HEK293 (cell line): ENCODE measurements at regions not wholly inside any gene's neighbourhood (a gene's known extent, or its start where the extent isn't known, plus 50 kb on each side); places are given as distances from the start of the nearest gene placed in this dataset.

Source experiments
- CTCF ChIA-PET: fragments of 350-600 bp; formaldehyde crosslinking; extraction: SDS; loops from one replicate; lab custom pipeline; 2021; ENCODE audit warnings: antibody characterized with exemption; lab: Yijun Ruan, JAX
- POLR2A ChIA-PET: fragments of 300-600 bp; formaldehyde crosslinking; extraction: SDS; loops from one replicate; lab custom pipeline; 2020; ENCODE audit warnings: antibody characterized with exemption, inconsistent platforms; lab: Yijun Ruan, JAX
- H3K27ac ChIP-seq: fragments of 200-500 bp; sonication (Bioruptor generic); 2 replicates; pipeline ENCODE4 v1.5.1; 2014; ENCODE audit warnings: low read depth, low read length, control low read depth, inconsistent platforms; ENCODE audit errors: extremely low read depth
- H3K36me3 ChIP-seq, 2 experiments: fragments of 200-500 bp in 1 of 2; sonication (Bioruptor generic) in 1 of 2; 1 replicate in 1 of 2; 2 replicates in 1 of 2; pipeline ENCODE4 v1.5.1; 2014 to 2017; ENCODE audit warnings: inconsistent platforms in 2 of 2, low read length in 2 of 2; ENCODE audit not compliant: control insufficient read depth in 2 of 2, insufficient read depth in 1 of 2
- H3K4me1 ChIP-seq: fragments of 200-500 bp; sonication (Bioruptor generic); 2 replicates; pipeline ENCODE4 v1.5.1; 2014; ENCODE audit warnings: mild to moderate bottlenecking, low read length, inconsistent platforms; ENCODE audit not compliant: control insufficient read depth, insufficient read depth
- H3K4me3 ChIP-seq: 2 replicates; pipeline ENCODE4 v1.5.1; 2011; ENCODE audit warnings: low read depth, mild to moderate bottlenecking, control low read depth, low read length, moderate library complexity
- H3K9me3 ChIP-seq: fragments of 200-500 bp; sonication (Bioruptor generic); 2 replicates; pipeline ENCODE4 v1.5.1; 2014; ENCODE audit warnings: low read depth, low read length, inconsistent platforms; ENCODE audit not compliant: control insufficient read depth, insufficient read depth
- GLI2 ChIP-seq: fragments of 450-650 bp; formaldehyde crosslinking; IDR thresholded peaks from 2 replicates; pipeline ENCODE4; 2017; ENCODE audit warnings: missing biosample characterization, missing genetic modification characterization, low read depth, borderline replicate concordance
- KLF10 ChIP-seq: fragments of 450-650 bp; IDR thresholded peaks from 2 replicates; pipeline ENCODE4 v1.5.1; 2018; ENCODE audit warnings: missing biosample characterization, mild to moderate bottlenecking, missing genetic modification characterization
- KLF16 ChIP-seq: fragments of 450-650 bp; formaldehyde crosslinking; IDR thresholded peaks from 2 replicates; pipeline ENCODE4 v1.5.1; 2017; ENCODE audit warnings: missing biosample characterization, missing genetic modification characterization
- KLF8 ChIP-seq: fragments of 450-650 bp; formaldehyde crosslinking; IDR thresholded peaks from 2 replicates; pipeline ENCODE4 v1.5.1; 2016; ENCODE audit warnings: missing biosample characterization, missing genetic modification characterization
- MZF1 ChIP-seq: fragments of 450-650 bp; formaldehyde crosslinking; IDR thresholded peaks from 2 replicates; pipeline ENCODE4 v1.5.1; 2017; ENCODE audit warnings: missing biosample characterization, missing genetic modification characterization, borderline replicate concordance
- RBAK ChIP-seq: fragments of 450-650 bp; formaldehyde crosslinking; IDR thresholded peaks from 2 replicates; pipeline ENCODE4 v1.5.1; 2016; ENCODE audit warnings: missing biosample characterization, missing genetic modification characterization
- SETDB1 ChIP-seq: IDR thresholded peaks from one replicate; pipeline ENCODE4 v1.6.1; 2017; ENCODE audit warnings: mild to moderate bottlenecking, low read length, moderate library complexity, mixed read lengths; ENCODE audit not compliant: insufficient read length
- YY1 ChIP-seq: fragments of 450-650 bp; formaldehyde crosslinking; IDR thresholded peaks from 2 replicates; pipeline ENCODE4 v1.5.1; 2018; ENCODE audit warnings: missing biosample characterization, missing genetic modification characterization
- ZNF169 ChIP-seq: fragments of 450-650 bp; formaldehyde crosslinking; IDR thresholded peaks from 2 replicates; pipeline ENCODE4 v1.5.1; 2016; ENCODE audit warnings: missing biosample characterization, missing genetic modification characterization
- ZNF354C ChIP-seq: fragments of 450-650 bp; formaldehyde crosslinking; IDR thresholded peaks from 2 replicates; pipeline ENCODE4 v1.5.1; 2016; ENCODE audit warnings: missing biosample characterization, missing genetic modification characterization, low read depth, borderline replicate concordance
- ZNF404 ChIP-seq: fragments of 450-650 bp; formaldehyde crosslinking; IDR thresholded peaks from 2 replicates; pipeline ENCODE4 v1.5.1; 2017; ENCODE audit warnings: missing biosample characterization, missing genetic modification characterization
- ZNF561 ChIP-seq: fragments of 450-650 bp; IDR thresholded peaks from 2 replicates; pipeline ENCODE4 v1.5.1; 2018; ENCODE audit warnings: missing biosample characterization, missing genetic modification characterization, borderline replicate concordance
- ZNF585B ChIP-seq: fragments of 450-650 bp; formaldehyde crosslinking; IDR thresholded peaks from 2 replicates; pipeline ENCODE4 v1.5.1; 2016; ENCODE audit warnings: missing biosample characterization, missing genetic modification characterization
- ZNF670 ChIP-seq: fragments of 450-650 bp; formaldehyde crosslinking; IDR thresholded peaks from 2 replicates; pipeline ENCODE4 v1.5.1; 2016; ENCODE audit warnings: missing biosample characterization, missing genetic modification characterization, low read depth
- ZNF76 ChIP-seq: fragments of 450-650 bp; formaldehyde crosslinking; IDR thresholded peaks from 2 replicates; pipeline ENCODE4; 2016; ENCODE audit warnings: low read depth, missing biosample characterization, missing genetic modification characterization, borderline replicate concordance
- ZSCAN30 ChIP-seq: fragments of 450-650 bp; IDR thresholded peaks from 2 replicates; pipeline ENCODE4 v1.5.1; 2018; ENCODE audit warnings: missing biosample characterization, mild to moderate bottlenecking, missing genetic modification characterization, moderate library complexity
- TF ChIP-seq, protein P1 (sequence below): fragments of 450-650 bp; formaldehyde crosslinking; conservative IDR thresholded peaks from 2 replicates; pipeline ENCODE4 v1.5.1; 2016; ENCODE audit warnings: low read depth, missing biosample characterization, missing genetic modification characterization
- TF ChIP-seq, protein P2 (sequence below): fragments of 450-650 bp; formaldehyde crosslinking; IDR thresholded peaks from 2 replicates; pipeline ENCODE4 v1.5.1; 2016; ENCODE audit warnings: missing biosample characterization, missing genetic modification characterization, low read depth
- TF ChIP-seq, protein P3 (sequence below): fragments of 450-650 bp; formaldehyde crosslinking; IDR thresholded peaks from 2 replicates; pipeline ENCODE4 v1.5.1; 2016; ENCODE audit warnings: missing biosample characterization, missing genetic modification characterization
- TF ChIP-seq, protein P4 (sequence below): fragments of 450-650 bp; formaldehyde crosslinking; IDR thresholded peaks from 2 replicates; pipeline ENCODE4 v1.5.1; 2016; ENCODE audit warnings: missing biosample characterization, missing genetic modification characterization

DNA sequence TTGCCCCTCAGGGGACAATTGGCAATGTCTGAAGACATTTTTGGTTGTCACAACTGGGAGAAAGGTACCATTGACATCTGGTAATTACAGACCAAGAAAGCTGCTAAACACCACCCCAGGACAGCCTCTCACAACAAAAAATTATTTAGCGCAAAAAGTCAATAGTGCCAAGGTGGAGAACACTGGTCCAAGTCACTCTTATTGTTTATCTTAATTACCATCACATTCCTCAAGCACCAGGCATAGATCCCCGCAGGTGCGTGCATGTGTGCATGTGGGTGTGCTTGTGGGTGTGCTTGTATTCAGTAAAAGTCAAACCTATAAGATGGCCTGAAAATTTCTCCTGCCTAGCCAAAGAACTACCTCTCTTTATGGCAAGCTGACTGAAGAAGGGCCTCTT is 74.9 kb upstream of the WDR75 start:
- Histone ChIP-seq H3K27ac (no peak overlapping the region), H3K4me3 (no peak overlapping the region), H3K36me3 (no peaks in the 10 kb centered on the region), H3K9me3 (no peaks in the 10 kb centered on the region), H3K4me1 (no peaks in the 10 kb centered on the region)
- ChIA-PET POLR2A (no interaction called here), CTCF (no interaction called here)
- TF ChIP-seq ZNF670: no peak
- TF ChIP-seq KLF8 (tag by site-specific recombination): no peak
- TF ChIP-seq, protein P1, sequence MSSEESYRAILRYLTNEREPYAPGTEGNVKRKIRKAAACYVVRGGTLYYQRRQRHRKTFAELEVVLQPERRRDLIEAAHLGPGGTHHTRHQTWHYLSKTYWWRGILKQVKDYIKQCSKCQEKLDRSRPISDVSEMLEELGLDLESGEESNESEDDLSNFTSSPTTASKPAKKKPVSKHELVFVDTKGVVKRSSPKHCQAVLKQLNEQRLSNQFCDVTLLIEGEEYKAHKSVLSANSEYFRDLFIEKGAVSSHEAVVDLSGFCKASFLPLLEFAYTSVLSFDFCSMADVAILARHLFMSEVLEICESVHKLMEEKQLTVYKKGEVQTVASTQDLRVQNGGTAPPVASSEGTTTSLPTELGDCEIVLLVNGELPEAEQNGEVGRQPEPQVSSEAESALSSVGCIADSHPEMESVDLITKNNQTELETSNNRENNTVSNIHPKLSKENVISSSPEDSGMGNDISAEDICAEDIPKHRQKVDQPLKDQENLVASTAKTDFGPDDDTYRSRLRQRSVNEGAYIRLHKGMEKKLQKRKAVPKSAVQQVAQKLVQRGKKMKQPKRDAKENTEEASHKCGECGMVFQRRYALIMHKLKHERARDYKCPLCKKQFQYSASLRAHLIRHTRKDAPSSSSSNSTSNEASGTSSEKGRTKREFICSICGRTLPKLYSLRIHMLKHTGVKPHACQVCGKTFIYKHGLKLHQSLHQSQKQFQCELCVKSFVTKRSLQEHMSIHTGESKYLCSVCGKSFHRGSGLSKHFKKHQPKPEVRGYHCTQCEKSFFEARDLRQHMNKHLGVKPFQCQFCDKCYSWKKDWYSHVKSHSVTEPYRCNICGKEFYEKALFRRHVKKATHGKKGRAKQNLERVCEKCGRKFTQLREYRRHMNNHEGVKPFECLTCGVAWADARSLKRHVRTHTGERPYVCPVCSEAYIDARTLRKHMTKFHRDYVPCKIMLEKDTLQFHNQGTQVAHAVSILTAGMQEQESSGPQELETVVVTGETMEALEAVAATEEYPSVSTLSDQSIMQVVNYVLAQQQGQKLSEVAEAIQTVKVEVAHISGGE (tag by site-specific recombination): no peak
- TF ChIP-seq RBAK (tag by site-specific recombination): no peak
- TF ChIP-seq ZNF76 (tag by site-specific recombination): no peak
- TF ChIP-seq KLF16: no peak
- no peak for TF ChIP-seq ZNF169
- no peak for TF ChIP-seq ZSCAN30 (tag by site-specific recombination)
- TF ChIP-seq ZNF404 (tag by site-specific recombination): no peak
- TF ChIP-seq KLF10 (tag by site-specific recombination): no peak
- no peak for TF ChIP-seq GLI2 (tag by site-specific recombination)
- no peak for TF ChIP-seq ZNF561
- TF ChIP-seq, protein P2, sequence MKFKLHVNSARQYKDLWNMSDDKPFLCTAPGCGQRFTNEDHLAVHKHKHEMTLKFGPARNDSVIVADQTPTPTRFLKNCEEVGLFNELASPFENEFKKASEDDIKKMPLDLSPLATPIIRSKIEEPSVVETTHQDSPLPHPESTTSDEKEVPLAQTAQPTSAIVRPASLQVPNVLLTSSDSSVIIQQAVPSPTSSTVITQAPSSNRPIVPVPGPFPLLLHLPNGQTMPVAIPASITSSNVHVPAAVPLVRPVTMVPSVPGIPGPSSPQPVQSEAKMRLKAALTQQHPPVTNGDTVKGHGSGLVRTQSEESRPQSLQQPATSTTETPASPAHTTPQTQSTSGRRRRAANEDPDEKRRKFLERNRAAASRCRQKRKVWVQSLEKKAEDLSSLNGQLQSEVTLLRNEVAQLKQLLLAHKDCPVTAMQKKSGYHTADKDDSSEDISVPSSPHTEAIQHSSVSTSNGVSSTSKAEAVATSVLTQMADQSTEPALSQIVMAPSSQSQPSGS (tag by site-specific recombination): no peak

DNA sequence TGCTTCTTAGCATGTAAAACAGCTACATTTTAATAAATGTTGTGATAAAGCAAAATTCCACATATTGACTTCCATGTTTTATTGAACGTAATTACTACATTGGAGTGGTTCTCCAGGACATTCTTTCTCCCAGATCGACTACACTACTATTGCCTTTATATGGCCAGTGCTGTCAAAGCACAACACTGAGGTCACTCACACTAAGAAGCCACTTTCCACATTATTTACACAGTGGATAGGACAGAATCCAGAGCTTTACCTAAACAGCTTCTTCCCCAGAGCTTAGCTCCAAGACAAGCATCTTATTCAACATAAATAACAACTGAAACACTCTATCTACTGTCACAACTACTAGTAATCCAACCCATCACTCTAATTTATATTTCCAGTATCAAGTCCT is 73.9 kb upstream of the WDR75 start:
- Histone ChIP-seq H3K27ac (no peak overlapping the region), H3K9me3 (no peaks in the 10 kb centered on the region), H3K4me3 (no peak overlapping the region), H3K36me3 (no peaks in the 10 kb centered on the region), H3K4me1 (no peaks in the 10 kb centered on the region)
- TF ChIP-seq, protein P3, sequence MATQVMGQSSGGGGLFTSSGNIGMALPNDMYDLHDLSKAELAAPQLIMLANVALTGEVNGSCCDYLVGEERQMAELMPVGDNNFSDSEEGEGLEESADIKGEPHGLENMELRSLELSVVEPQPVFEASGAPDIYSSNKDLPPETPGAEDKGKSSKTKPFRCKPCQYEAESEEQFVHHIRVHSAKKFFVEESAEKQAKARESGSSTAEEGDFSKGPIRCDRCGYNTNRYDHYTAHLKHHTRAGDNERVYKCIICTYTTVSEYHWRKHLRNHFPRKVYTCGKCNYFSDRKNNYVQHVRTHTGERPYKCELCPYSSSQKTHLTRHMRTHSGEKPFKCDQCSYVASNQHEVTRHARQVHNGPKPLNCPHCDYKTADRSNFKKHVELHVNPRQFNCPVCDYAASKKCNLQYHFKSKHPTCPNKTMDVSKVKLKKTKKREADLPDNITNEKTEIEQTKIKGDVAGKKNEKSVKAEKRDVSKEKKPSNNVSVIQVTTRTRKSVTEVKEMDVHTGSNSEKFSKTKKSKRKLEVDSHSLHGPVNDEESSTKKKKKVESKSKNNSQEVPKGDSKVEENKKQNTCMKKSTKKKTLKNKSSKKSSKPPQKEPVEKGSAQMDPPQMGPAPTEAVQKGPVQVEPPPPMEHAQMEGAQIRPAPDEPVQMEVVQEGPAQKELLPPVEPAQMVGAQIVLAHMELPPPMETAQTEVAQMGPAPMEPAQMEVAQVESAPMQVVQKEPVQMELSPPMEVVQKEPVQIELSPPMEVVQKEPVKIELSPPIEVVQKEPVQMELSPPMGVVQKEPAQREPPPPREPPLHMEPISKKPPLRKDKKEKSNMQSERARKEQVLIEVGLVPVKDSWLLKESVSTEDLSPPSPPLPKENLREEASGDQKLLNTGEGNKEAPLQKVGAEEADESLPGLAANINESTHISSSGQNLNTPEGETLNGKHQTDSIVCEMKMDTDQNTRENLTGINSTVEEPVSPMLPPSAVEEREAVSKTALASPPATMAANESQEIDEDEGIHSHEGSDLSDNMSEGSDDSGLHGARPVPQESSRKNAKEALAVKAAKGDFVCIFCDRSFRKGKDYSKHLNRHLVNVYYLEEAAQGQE (tag by site-specific recombination): no peak
- no peak for TF ChIP-seq MZF1
- TF ChIP-seq SETDB1: no peak
- TF ChIP-seq ZNF585B: no peak
- TF ChIP-seq, protein P4, sequence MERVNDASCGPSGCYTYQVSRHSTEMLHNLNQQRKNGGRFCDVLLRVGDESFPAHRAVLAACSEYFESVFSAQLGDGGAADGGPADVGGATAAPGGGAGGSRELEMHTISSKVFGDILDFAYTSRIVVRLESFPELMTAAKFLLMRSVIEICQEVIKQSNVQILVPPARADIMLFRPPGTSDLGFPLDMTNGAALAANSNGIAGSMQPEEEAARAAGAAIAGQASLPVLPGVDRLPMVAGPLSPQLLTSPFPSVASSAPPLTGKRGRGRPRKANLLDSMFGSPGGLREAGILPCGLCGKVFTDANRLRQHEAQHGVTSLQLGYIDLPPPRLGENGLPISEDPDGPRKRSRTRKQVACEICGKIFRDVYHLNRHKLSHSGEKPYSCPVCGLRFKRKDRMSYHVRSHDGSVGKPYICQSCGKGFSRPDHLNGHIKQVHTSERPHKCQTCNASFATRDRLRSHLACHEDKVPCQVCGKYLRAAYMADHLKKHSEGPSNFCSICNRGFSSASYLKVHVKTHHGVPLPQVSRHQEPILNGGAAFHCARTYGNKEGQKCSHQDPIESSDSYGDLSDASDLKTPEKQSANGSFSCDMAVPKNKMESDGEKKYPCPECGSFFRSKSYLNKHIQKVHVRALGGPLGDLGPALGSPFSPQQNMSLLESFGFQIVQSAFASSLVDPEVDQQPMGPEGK: no peak
- TF ChIP-seq YY1 (tag by site-specific recombination): no peak
- TF ChIP-seq ZNF354C (tag by site-specific recombination): no peak
- POLR2A ChIA-PET: no interaction called here
- CTCF ChIA-PET: no interaction called here
